ENCODE measurements at regions not wholly inside any gene's neighbourhood (a gene's known extent, or its start where the extent isn't known, plus 50 kb on each side); places are given as distances from the start of the nearest gene placed in this dataset.

DNA sequence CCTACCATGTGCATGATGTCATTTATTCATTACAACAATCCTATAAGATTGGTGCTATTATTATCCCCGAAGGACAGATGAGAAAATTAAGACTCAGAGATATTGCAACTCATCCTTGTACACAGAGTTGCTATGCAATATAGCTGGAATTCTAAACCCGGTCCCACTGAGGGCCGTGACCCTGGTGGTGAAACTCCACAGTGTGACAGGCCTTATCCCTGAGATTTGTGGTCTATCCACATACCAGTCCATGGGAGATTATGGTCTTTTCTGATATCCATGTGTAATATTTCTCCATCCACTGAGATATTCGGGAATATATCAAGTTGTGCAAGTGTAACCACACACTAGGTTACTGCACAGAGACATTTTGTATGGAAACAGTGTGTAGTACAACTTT is 305.2 kb downstream of the TXNL1 start:
- Mint-ChIP-seq H3K36me3 (no peaks in the 10 kb centered on the region), H3K27me3 (ENCODE audit: low read depth in 3 of 3) (no peaks in the 10 kb centered on the region), H3K27ac (no peak overlapping the region), H3K9me3 (peaks cover 0 to 12% (median 0%) of the 10 kb centered on the region in 7 donors), H3K4me3 (no peak overlapping the region), H3K4me1 (no peaks in the 10 kb centered on the region)
- Histone ChIP-seq H3K4me2 (replicated peaks; ENCODE audit: extremely low read depth, low read length, poor library complexity, severe bottlenecking) (no peak overlapping the region), H2AFZ (ENCODE audit: insufficient read depth, low read depth, low read length, poor library complexity, severe bottlenecking) (no peak overlapping the region), H3K36me3 (replicated peaks in 1 of 2; ENCODE audit: control insufficient read depth in 1 of 2, insufficient read depth in 2 of 2, low read length in 2 of 2) (no peaks in the 10 kb centered on the region), H3K4me1 (ENCODE audit: control insufficient read depth in 1 of 2, insufficient read depth in 2 of 2, low read length in 2 of 2) (no peaks in the 10 kb centered on the region), H3K4me3 (replicated peaks in 1 of 3; ENCODE audit: low read depth in 2 of 3, low read length in 3 of 3) (no peak overlapping the region), H3K27ac (ENCODE audit: low read depth in 1 of 2, low read length in 2 of 2) (no peak overlapping the region), H4K20me1 (ENCODE audit: insufficient read depth, low read length) (no peaks in the 10 kb centered on the region), H3K79me2 (ENCODE audit: insufficient read depth, low read length) (no peaks in the 10 kb centered on the region), H3K9me3 (replicated peaks in 1 of 2; ENCODE audit: control insufficient read depth in 1 of 2, insufficient read depth in 1 of 2, low read length in 2 of 2) (no peaks in the 10 kb centered on the region), H3K27me3 (ENCODE audit: control insufficient read depth in 2 of 2, insufficient read depth in 2 of 2, low read length in 2 of 2) (no peaks in the 10 kb centered on the region), H3K9ac (ENCODE audit: insufficient read depth, low read length, poor library complexity, severe bottlenecking) (no peak overlapping the region)
- intact Hi-C loops (cut with micrococcal nuclease): no loop called here
- no peak for DNase-seq
- TF ChIP-seq, protein P1, sequence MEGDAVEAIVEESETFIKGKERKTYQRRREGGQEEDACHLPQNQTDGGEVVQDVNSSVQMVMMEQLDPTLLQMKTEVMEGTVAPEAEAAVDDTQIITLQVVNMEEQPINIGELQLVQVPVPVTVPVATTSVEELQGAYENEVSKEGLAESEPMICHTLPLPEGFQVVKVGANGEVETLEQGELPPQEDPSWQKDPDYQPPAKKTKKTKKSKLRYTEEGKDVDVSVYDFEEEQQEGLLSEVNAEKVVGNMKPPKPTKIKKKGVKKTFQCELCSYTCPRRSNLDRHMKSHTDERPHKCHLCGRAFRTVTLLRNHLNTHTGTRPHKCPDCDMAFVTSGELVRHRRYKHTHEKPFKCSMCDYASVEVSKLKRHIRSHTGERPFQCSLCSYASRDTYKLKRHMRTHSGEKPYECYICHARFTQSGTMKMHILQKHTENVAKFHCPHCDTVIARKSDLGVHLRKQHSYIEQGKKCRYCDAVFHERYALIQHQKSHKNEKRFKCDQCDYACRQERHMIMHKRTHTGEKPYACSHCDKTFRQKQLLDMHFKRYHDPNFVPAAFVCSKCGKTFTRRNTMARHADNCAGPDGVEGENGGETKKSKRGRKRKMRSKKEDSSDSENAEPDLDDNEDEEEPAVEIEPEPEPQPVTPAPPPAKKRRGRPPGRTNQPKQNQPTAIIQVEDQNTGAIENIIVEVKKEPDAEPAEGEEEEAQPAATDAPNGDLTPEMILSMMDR (IDR thresholded peaks at IDR 0.05): no peak
- no CpG with 5 or more reads among the region's 4 CpGs for WGBS (ENCODE audit: insufficient coverage)

DNA sequence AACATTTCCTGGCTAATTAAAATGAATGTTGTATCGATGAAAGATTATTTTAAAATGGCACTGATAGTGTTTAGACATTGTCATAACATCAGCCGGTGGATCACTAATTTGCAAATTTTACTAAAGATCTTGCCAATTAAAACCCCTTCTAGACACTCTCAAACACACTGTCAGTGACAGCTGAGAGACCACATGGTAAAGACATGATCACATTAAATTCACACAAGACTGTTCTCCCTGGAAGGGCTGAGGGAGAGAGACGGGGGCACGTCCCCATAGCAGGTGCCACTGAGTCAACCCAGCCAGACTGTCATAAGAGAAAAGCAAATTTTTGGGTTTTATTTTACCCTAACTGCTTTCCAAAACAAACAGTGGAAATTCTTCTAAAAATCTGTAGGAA is 306.0 kb downstream of the TXNL1 start:
- TF ChIP-seq, protein P1 (IDR thresholded peaks at IDR 0.05): no peak
- no peak overlapping the region for H3K4me2 ChIP-seq (replicated peaks; ENCODE audit: extremely low read depth, low read length, poor library complexity, severe bottlenecking)
- H3K9me3 ChIP-seq (replicated peaks in 1 of 2; ENCODE audit: control insufficient read depth in 1 of 2, insufficient read depth in 1 of 2, low read length in 2 of 2): no peaks in the 10 kb centered on the region
- H3K4me1 ChIP-seq (ENCODE audit: control insufficient read depth in 1 of 2, insufficient read depth in 2 of 2, low read length in 2 of 2): no peaks in the 10 kb centered on the region
- Mint-ChIP-seq H3K9me3 (peaks cover 0 to 7% (median 0%) of the 10 kb centered on the region in 7 donors), H3K27me3 (ENCODE audit: low read depth in 3 of 3) (no peaks in the 10 kb centered on the region), H3K36me3 (no peaks in the 10 kb centered on the region), H3K4me3 (no peak overlapping the region), H3K27ac (peak overlapping the region in 1 of 7 donors; percentile 12), H3K4me1 (no peaks in the 10 kb centered on the region)
- no peak overlapping the region for H2AFZ ChIP-seq (ENCODE audit: insufficient read depth, low read depth, low read length, poor library complexity, severe bottlenecking)
- H3K27ac ChIP-seq (ENCODE audit: low read depth in 1 of 2, low read length in 2 of 2): no peak overlapping the region
- no peaks in the 10 kb centered on the region for H3K27me3 ChIP-seq (ENCODE audit: control insufficient read depth in 2 of 2, insufficient read depth in 2 of 2, low read length in 2 of 2)
- intact Hi-C loops (cut with micrococcal nuclease): no loop called here
- DNase-seq: no peak
- H3K4me3 ChIP-seq (replicated peaks in 1 of 3; ENCODE audit: low read depth in 2 of 3, low read length in 3 of 3): no peak overlapping the region
- WGBS (ENCODE audit: insufficient coverage): no CpG with 5 or more reads among the region's 4 CpGs
- H3K36me3 ChIP-seq (replicated peaks in 1 of 2; ENCODE audit: control insufficient read depth in 1 of 2, insufficient read depth in 2 of 2, low read length in 2 of 2): no peaks in the 10 kb centered on the region
- no peaks in the 10 kb centered on the region for H4K20me1 ChIP-seq (ENCODE audit: insufficient read depth, low read length)
- H3K79me2 ChIP-seq (ENCODE audit: insufficient read depth, low read length): no peaks in the 10 kb centered on the region
- H3K9ac ChIP-seq (ENCODE audit: insufficient read depth, low read length, poor library complexity, severe bottlenecking): no peak overlapping the region
